Neuron (in vitro differentiated cells): ENCODE measurements at regions not wholly inside any gene's neighbourhood (a gene's known extent, or its start where the extent isn't known, plus 50 kb on each side); places are given as distances from the start of the nearest gene placed in this dataset.

Experiments used
- H2AFZ ChIP-seq: one replicate; pipeline ENCODE4 v1.6.1; 2013; ENCODE audit warnings: low read depth, mild to moderate bottlenecking, inconsistent platforms, low read length, moderate library complexity
- H3K27me3 ChIP-seq: one replicate; pipeline ENCODE4 v1.6.1; 2013; ENCODE audit warnings: low read length; ENCODE audit not compliant: insufficient read depth
- H3K36me3 ChIP-seq: one replicate; pipeline ENCODE4 v1.6.1; 2013; ENCODE audit warnings: low read length; ENCODE audit not compliant: insufficient read depth
- H3K4me1 ChIP-seq: one replicate; pipeline ENCODE4 v1.6.1; 2013; ENCODE audit warnings: low read length; ENCODE audit not compliant: insufficient read depth
- H3K4me3 ChIP-seq: 2 replicates; pipeline ENCODE4 v1.5.1; 2013; ENCODE audit warnings: mild to moderate bottlenecking, low read length, moderate library complexity
- H3K9me3 ChIP-seq: one replicate; pipeline ENCODE4 v1.6.1; 2013; ENCODE audit warnings: low read length

DNA sequence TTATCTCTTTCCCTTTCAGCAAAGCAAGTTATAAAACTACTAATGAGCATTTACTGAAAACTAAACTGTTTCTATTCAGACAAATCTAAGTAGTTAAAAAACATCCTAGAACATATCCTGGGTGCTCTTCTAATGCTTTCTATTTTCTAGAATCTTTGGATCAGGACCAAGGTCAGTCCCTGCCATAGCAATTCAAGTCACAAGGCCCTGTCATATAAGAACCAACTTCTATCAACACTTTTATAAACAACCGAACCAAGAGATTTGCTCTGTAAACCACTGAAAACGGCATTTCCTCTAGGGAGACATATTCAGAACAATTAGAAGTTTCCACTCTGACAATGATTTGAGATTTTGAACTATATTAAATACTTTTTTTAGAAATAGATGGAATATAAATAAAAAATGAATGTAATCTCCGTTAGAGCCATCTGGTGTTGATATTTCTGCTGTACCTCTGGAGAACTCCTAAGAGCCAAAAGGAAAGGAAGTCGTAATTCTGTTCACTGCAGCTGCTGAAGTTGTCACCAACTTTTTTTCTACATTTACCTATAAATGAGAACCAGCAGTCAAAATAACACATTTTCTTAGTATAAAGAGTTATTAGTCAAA is 51.4 kb upstream of the LGSN start:
- Histone ChIP-seq H3K36me3 (no peaks in the 10 kb centered on the region), H3K4me3 (no peak overlapping the region), H2AFZ (no peak overlapping the region), H3K27me3 (no peaks in the 10 kb centered on the region), H3K4me1 (no peaks in the 10 kb centered on the region), H3K9me3 (no peaks in the 10 kb centered on the region)

DNA sequence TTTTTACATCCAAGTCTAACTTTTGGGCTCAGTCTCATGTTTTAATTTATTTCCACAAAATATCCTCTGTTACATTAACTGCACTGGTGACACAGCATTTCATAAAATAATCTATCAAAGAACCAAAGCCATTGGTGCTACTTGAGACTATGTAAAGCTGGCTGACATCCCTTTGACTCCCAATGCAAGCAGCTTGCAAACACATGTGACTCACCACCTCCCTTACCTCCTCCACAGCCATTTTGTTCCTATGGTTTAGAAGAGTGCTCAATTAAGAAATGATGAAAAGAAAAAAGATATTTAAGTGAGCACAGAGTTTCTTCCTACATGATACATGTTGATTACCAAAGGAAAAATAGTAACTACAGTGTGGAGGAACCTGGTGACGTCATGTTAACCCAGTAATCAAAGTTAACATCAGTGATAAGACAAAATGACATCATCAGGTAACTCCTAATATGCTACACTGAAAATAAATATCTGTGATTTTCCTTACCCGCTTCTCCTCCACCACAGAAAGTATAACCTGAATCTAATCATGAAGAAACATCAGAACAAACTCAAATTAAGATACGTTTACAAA is 53.3 kb upstream of the LGSN start:
- Histone ChIP-seq H3K9me3 (no peaks in the 10 kb centered on the region), H3K36me3 (no peaks in the 10 kb centered on the region), H3K4me1 (no peaks in the 10 kb centered on the region), H3K27me3 (no peaks in the 10 kb centered on the region), H3K4me3 (no peak overlapping the region), H2AFZ (no peak overlapping the region)

DNA sequence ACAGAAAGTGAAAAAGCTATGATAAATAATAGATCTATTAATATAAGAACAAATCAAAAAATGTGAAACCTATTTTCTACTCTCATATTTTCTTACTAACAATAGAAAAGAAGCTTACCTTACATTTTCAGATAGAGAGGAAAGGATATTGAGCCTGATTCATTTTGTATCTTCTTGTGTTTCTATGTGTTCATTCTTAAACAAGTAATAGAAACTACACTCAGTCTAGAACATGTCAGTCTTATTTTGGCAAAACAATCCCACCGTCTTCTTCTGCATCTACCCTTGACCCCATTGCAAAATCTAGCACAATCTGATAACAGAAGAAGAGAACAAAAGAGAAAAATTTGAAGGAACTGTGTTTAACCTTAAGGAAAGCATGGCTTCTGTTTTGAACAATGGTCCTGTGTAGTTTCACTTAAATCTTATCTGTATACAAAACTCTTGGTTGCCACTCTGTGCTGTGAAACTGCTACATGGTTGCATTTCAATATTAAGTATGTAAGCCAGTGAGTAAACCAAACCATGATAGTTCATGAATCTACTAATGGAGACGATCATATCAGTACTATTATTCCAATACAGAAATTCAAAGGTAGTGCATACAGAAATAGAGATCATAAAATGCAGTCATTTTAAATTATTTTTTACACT is 69.5 kb upstream of the LGSN start:
- no peaks in the 10 kb centered on the region for H3K4me1 ChIP-seq
- H3K27me3 ChIP-seq, result no peaks in the 10 kb centered on the region
- H3K4me3 ChIP-seq, result no peak overlapping the region
- no peak overlapping the region for H2AFZ ChIP-seq
- no peaks in the 10 kb centered on the region for H3K36me3 ChIP-seq
- H3K9me3 ChIP-seq, result no peaks in the 10 kb centered on the region

DNA sequence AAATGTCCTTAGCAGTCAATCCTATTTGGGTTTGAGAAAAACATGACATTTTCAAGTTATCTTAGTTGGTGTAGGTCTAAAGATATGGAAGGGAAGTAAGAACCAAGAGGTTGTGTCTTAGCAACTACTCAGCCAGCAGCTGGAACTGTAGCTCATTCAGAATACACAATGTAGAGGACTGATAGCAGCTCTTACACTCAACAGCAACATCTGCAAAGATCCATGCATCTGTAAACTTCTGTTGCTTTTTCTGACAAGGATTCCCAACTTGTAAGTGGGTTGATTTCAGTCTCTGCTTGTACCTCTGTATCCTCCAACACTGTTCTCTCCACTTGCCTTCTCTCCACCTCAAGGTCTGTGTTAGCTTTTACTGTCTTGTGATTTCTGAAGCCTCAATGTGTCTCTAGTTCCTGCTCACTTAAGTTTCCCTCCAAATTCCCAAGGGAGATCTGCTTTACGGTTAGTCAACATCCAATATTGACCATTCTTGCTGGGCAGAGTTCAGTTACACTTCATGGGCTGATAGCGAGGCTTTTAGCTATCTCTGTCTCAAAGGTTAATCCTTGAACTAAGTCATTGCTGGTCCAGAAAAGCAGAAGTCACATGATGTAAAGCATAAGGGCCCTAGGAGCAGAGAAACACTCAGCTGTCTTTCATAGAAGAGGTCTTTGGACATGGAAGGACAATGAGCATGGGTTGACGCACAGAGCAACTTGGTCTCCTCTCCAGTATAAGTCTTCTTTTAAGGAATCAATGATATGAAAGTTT is 71.6 kb upstream of the LGSN start:
- Histone ChIP-seq H3K36me3 (no peaks in the 10 kb centered on the region), H2AFZ (no peak overlapping the region), H3K27me3 (no peaks in the 10 kb centered on the region), H3K4me1 (no peaks in the 10 kb centered on the region), H3K9me3 (no peaks in the 10 kb centered on the region), H3K4me3 (no peak overlapping the region)

DNA sequence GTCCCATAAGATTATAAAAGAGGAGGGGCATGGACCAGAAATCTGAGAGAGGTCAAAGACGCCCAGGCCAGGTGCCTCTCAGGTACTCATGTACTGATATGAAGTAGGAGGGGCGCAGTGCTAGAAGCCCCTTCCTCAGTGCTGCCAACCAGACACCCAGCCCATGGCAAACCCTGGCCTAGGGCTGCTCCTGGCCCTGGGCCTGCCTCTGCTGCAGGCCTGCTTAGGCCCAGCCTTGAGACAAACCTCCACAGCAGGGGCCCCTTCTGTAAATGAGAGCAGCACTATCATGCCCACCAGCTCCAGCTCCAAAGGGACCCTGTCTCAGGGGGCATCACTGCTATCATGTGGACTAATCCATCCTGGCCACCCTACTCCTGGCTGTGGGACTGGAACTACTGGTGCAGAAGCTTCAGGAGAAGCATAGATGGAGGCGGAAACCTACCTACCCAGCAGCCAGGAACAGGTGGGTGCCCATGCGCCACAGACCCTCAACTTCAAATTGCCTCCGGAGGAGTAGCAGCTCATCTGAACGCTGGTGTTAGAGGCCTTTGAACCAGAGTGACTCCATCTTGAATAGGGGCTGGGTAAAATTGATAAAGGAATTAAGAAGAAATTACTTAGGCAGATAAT is 72.4 kb upstream of the LGSN start:
- Histone ChIP-seq H3K9me3 (no peaks in the 10 kb centered on the region), H3K4me3 (no peak overlapping the region), H3K4me1 (no peaks in the 10 kb centered on the region), H3K27me3 (no peaks in the 10 kb centered on the region), H3K36me3 (no peaks in the 10 kb centered on the region), H2AFZ (no peak overlapping the region)

DNA sequence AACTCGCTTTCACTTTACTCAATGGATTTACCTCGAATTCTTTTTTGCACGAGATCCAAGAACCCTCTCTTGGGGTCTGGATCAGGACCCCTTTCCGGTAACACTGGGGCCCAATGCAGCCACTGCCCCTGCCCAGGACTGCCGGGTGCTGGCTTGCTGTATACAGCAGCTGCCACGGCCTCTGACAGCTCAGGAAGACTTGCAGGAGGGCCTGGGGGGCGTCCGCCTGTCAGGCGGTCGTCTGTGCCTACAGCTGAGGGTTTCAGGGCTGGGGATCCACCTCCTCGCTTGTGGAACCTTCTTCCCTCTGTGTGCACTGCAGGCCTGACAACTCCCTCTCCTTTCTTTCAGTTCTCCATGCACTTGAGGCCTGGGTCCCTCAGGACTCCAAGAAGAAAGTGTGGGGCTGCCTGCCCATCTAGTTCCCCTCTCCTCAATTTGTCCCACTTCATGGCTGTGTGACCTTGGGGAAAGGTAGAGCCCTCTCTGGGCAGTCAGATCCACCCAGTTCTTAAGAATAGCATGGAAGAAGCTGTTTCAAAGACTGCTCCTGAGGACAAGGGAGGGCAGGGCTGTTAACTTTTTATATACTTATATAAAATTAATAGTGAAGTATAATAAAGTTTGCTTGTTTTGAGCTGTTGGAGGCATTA is 75.0 kb upstream of the LGSN start:
- H2AFZ ChIP-seq, result no peak overlapping the region
- H3K27me3 ChIP-seq, result no peaks in the 10 kb centered on the region
- no peaks in the 10 kb centered on the region for H3K9me3 ChIP-seq
- H3K4me3 ChIP-seq, result no peak overlapping the region
- H3K36me3 ChIP-seq, result no peaks in the 10 kb centered on the region
- H3K4me1 ChIP-seq, result no peaks in the 10 kb centered on the region

DNA sequence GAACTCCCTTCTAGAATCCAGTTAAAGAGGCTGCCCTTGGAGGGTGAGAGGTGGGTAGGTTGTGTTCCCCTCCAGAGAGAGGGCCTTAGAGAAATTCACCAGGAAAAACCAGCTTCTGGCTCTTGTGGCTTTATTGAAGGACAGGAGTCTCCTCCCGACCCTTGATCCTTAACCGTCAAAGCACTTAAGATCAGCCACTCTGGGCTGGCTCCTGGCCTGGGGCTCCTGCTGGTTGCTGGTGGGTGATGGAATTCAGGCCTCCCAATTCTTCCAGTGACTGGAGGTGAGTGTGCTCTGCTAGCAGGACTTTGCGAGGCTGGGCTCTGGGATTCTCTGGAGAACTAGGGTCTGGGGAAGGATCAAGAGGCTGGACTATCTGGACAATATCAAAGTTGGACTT is 75.6 kb upstream of the LGSN start:
- H3K9me3 ChIP-seq, result no peaks in the 10 kb centered on the region
- no peaks in the 10 kb centered on the region for H3K36me3 ChIP-seq
- no peak overlapping the region for H3K4me3 ChIP-seq
- no peak overlapping the region for H2AFZ ChIP-seq
- H3K4me1 ChIP-seq, result no peaks in the 10 kb centered on the region
- no peaks in the 10 kb centered on the region for H3K27me3 ChIP-seq

DNA sequence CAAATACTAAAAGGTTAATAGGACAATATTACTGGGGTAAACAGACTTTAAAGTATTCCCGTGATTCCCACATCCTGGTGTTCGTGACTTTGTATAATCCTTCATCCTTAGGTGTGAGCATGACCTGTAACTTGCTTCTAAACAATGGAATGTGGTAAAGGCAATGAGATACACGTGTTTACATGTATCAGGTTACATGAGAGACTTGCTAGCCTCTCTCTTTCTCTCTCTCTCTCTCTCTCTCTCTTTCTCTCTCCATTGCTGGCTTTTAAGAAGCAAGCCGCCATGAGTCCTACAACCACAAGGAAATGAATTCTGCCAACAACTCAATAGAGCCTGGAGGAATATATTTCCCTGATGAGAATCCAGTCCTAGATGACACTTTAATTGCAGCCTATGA is 83.9 kb upstream of the LGSN start:
- Histone ChIP-seq H3K9me3 (no peaks in the 10 kb centered on the region), H3K27me3 (no peaks in the 10 kb centered on the region), H3K4me1 (no peaks in the 10 kb centered on the region), H2AFZ (no peak overlapping the region), H3K36me3 (no peaks in the 10 kb centered on the region), H3K4me3 (no peak overlapping the region)

DNA sequence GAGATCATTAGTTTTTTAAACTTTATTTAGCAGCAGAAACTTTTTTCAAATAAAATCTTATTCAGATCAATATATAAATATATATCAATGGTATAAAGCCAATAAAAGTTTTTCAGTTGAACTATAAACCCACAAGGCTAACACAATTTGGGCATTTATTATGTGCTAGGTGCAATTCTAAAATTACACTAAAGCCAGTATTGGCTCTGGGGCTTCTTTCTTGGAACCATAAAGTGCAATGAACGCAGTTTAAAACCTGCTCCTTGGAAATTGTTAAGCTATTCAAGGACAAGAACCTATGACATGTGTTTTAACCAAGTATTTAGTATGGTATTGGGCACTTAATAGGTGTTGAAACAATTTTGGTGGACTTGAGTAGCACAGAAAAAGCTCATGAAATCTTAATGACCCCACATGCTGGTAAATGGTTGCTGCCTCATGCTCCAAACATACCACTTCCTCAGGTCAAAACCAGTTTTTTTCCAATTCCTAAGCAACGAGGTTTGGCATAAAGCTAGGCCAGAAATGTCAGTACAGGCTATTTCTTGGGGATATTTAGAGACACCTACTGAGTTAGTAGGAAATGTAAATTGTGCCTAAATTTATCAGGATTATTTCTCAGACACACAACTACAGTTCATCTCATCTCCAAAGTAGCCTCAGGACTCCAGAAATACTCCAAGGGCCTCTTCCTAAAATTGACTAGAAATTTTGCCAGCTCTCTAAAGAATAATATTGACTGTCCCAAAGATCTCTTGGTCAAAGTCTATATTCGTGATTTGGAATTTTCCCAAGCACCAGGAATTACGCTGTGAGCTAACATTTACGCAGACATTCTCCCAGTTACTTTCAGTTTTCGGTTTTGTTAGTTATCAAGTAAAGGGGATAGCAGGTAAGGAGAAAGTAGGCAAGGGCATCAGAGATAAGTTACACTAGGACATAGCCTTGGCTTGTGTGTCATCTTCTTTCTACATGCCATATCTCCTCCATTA is 90.9 kb upstream of the LGSN start:
- H2AFZ ChIP-seq, result no peak overlapping the region
- H3K9me3 ChIP-seq, result no peaks in the 10 kb centered on the region
- H3K36me3 ChIP-seq, result no peaks in the 10 kb centered on the region
- no peaks in the 10 kb centered on the region for H3K4me1 ChIP-seq
- H3K4me3 ChIP-seq, result no peak overlapping the region
- no peaks in the 10 kb centered on the region for H3K27me3 ChIP-seq

DNA sequence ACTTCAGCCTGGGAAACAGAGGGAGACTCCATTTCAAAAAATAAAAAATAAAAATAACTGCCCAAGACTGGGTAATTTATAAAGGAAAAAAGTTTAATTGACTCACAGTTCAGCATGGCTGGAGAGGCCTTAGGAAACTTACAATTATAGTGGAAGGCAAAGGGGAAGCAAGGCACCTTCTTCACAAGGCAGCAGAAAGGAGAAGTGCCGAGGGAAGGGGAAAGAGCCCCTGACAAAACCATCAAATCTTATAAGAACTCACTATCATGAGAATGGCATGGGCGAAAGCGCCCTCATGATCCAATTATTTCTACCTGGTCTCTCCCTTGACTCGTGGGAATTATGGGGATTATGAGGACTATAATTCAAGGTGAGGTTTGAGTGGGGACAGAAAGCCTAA is 95.5 kb upstream of the LGSN start:
- no peak overlapping the region for H3K4me3 ChIP-seq
- H3K36me3 ChIP-seq, result no peaks in the 10 kb centered on the region
- H2AFZ ChIP-seq, result no peak overlapping the region
- no peaks in the 10 kb centered on the region for H3K27me3 ChIP-seq
- no peaks in the 10 kb centered on the region for H3K4me1 ChIP-seq
- no peaks in the 10 kb centered on the region for H3K9me3 ChIP-seq

DNA sequence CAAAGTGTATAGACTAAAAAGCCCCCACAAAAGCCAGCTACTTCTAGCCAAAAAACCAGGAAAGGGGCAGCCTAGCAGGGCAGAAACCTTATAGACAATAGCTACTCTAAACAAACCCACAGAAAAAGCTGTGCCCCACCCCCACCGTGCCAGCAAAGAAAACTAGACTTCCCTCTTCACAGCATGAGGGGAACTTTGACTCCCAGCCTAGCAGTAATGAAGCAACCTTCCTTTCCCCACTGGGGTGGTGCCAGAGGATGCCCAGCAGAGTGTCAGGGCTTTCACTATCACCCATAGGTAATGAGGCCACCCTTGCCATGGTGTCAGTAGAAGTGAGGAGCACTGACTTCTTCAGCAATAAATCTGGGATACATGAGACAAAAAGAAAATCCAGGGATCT is 99.0 kb upstream of the LGSN start:
- H3K27me3 ChIP-seq, result no peaks in the 10 kb centered on the region
- no peak overlapping the region for H2AFZ ChIP-seq
- H3K4me3 ChIP-seq, result no peak overlapping the region
- no peaks in the 10 kb centered on the region for H3K36me3 ChIP-seq
- no peaks in the 10 kb centered on the region for H3K9me3 ChIP-seq
- H3K4me1 ChIP-seq, result no peaks in the 10 kb centered on the region

DNA sequence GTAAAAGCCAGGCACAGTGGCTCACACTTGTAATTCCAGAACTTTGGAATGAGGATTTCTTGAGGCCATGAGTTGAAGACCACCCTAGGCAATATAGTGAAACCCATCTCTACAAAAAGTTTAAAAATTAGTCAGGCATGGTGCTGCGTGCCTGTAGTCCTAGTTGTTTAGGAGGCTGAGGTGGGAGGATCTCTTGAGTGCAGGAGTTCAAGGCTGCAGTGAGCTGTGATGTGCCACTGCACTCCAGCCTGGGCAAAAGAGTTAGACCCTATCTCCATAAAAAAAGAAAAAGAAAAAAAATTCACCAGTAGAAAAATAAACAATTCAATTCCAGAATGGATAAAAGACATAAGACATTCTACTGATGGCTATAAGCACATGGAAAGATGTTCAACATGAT is 104.9 kb upstream of the LGSN start:
- Histone ChIP-seq H3K27me3 (no peaks in the 10 kb centered on the region), H2AFZ (no peak overlapping the region), H3K9me3 (no peaks in the 10 kb centered on the region), H3K4me1 (no peaks in the 10 kb centered on the region), H3K4me3 (no peak overlapping the region), H3K36me3 (no peaks in the 10 kb centered on the region)
